ENCODE measurements at regions not wholly inside any gene's neighbourhood (a gene's known extent, or its start where the extent isn't known, plus 50 kb on each side); places are given as distances from the start of the nearest gene placed in this dataset.

GRCh38 chr6:74166849-74167248, 470.8 kb downstream of the CD109 start:
- no peaks in the 10 kb centered on the region for H3K27me3 ChIP-seq (ENCODE audit: control insufficient read depth in 3 of 3, insufficient read depth in 3 of 3, low read length in 3 of 3)
- no peak for FAIRE-seq

GRCh38 chr6:74161380-74161779, 465.4 kb downstream of the CD109 start:
- DNase-seq (no peak), FAIRE-seq (no peak)
- Histone ChIP-seq H3K27ac (ENCODE audit: low read depth in 1 of 3, low read length in 2 of 3) (no peak overlapping the region), H3K36me3 (ENCODE audit: control insufficient read depth in 3 of 3, insufficient read depth in 2 of 3, low read depth in 1 of 3, low read length in 3 of 3) (no peaks in the 10 kb centered on the region), H3K4me1 (ENCODE audit: control insufficient read depth in 3 of 3, insufficient read depth in 2 of 3, low read depth in 1 of 3, low read length in 2 of 3) (peaks cover 0 to 5% (median 0%) of the 10 kb centered on the region in 3 donors), H3K27me3 (ENCODE audit: control insufficient read depth in 3 of 3, insufficient read depth in 3 of 3, low read length in 3 of 3) (no peaks in the 10 kb centered on the region), H3K4me3 (ENCODE audit: low read depth in 1 of 3, low read length in 3 of 3) (no peak overlapping the region), H3K9me3 (ENCODE audit: control insufficient read depth in 2 of 2, insufficient read depth in 1 of 2, low read depth in 1 of 2, low read length in 1 of 2) (no peaks in the 10 kb centered on the region)

More at GRCh38 chr6:74166849-74167248, 470.8 kb downstream of the CD109 start:
- DNase-seq, result no peak
- peaks cover 0 to 5% (median 0%) of the 10 kb centered on the region in 3 donors for H3K4me1 ChIP-seq (ENCODE audit: control insufficient read depth in 3 of 3, insufficient read depth in 2 of 3, low read depth in 1 of 3, low read length in 2 of 3)
- WGBS, 3 donors, result 28 to 42% (median 40%) methylated on average over 2 of the region's 2 CpGs
- H3K9me3 ChIP-seq (ENCODE audit: control insufficient read depth in 2 of 2, insufficient read depth in 1 of 2, low read depth in 1 of 2, low read length in 1 of 2), result no peaks in the 10 kb centered on the region
- no peak overlapping the region for H3K27ac ChIP-seq (ENCODE audit: low read depth in 1 of 3, low read length in 2 of 3)
- H3K36me3 ChIP-seq (ENCODE audit: control insufficient read depth in 3 of 3, insufficient read depth in 2 of 3, low read depth in 1 of 3, low read length in 3 of 3), result no peaks in the 10 kb centered on the region
- H3K4me3 ChIP-seq (ENCODE audit: low read depth in 1 of 3, low read length in 3 of 3), result no peak overlapping the region

- 69 to 89% (median 88%) methylated on average over 3 of the region's 3 CpGs for WGBS, 3 donors
- no peak for FAIRE-seq
- no peaks in the 10 kb centered on the region for H3K36me3 ChIP-seq (ENCODE audit: control insufficient read depth in 3 of 3, insufficient read depth in 2 of 3, low read depth in 1 of 3, low read length in 3 of 3)
- H3K4me3 ChIP-seq (ENCODE audit: low read depth in 1 of 3, low read length in 3 of 3), result no peak overlapping the region
- H3K9me3 ChIP-seq (ENCODE audit: control insufficient read depth in 2 of 2, insufficient read depth in 1 of 2, low read depth in 1 of 2, low read length in 1 of 2), result no peaks in the 10 kb centered on the region
- no peak for DNase-seq
- no peaks in the 10 kb centered on the region for H3K27me3 ChIP-seq (ENCODE audit: control insufficient read depth in 3 of 3, insufficient read depth in 3 of 3, low read length in 3 of 3)
- no peak overlapping the region for H3K27ac ChIP-seq (ENCODE audit: low read depth in 1 of 3, low read length in 2 of 3)
- no peaks in the 10 kb centered on the region for H3K4me1 ChIP-seq (ENCODE audit: control insufficient read depth in 3 of 3, insufficient read depth in 2 of 3, low read depth in 1 of 3, low read length in 2 of 3)
Measured at GRCh38 chr6:74152096-74152675, 456.2 kb downstream of the CD109 start.

- no peaks in the 10 kb centered on the region for H3K9me3 ChIP-seq (ENCODE audit: control insufficient read depth in 2 of 2, insufficient read depth in 1 of 2, low read depth in 1 of 2, low read length in 1 of 2)
- FAIRE-seq (no peak), DNase-seq (no peak)
- H3K36me3 ChIP-seq (ENCODE audit: control insufficient read depth in 3 of 3, insufficient read depth in 2 of 3, low read depth in 1 of 3, low read length in 3 of 3), result no peaks in the 10 kb centered on the region
- no peaks in the 10 kb centered on the region for H3K4me1 ChIP-seq (ENCODE audit: control insufficient read depth in 3 of 3, insufficient read depth in 2 of 3, low read depth in 1 of 3, low read length in 2 of 3)
- no peak overlapping the region for H3K27ac ChIP-seq (ENCODE audit: low read depth in 1 of 3, low read length in 2 of 3)
- H3K4me3 ChIP-seq (ENCODE audit: low read depth in 1 of 3, low read length in 3 of 3), result no peak overlapping the region
- H3K27me3 ChIP-seq (ENCODE audit: control insufficient read depth in 3 of 3, insufficient read depth in 3 of 3, low read length in 3 of 3), result no peaks in the 10 kb centered on the region
Measured at GRCh38 chr6:74145931-74146330, 449.9 kb downstream of the CD109 start.

GRCh38 chr6:74137911-74138310, 441.9 kb downstream of the CD109 start:
- no peak overlapping the region for H3K27ac ChIP-seq (ENCODE audit: low read depth in 1 of 3, low read length in 2 of 3)
- no peaks in the 10 kb centered on the region for H3K4me1 ChIP-seq (ENCODE audit: control insufficient read depth in 3 of 3, insufficient read depth in 2 of 3, low read depth in 1 of 3, low read length in 2 of 3)
- H3K9me3 ChIP-seq (ENCODE audit: control insufficient read depth in 2 of 2, insufficient read depth in 1 of 2, low read depth in 1 of 2, low read length in 1 of 2), result no peaks in the 10 kb centered on the region
- no peak overlapping the region for H3K4me3 ChIP-seq (ENCODE audit: low read depth in 1 of 3, low read length in 3 of 3)
- no peak for DNase-seq
- no peaks in the 10 kb centered on the region for H3K27me3 ChIP-seq (ENCODE audit: control insufficient read depth in 3 of 3, insufficient read depth in 3 of 3, low read length in 3 of 3)
- 2 to 14% (median 4%) methylated on average over 2 of the region's 2 CpGs for WGBS, 3 donors
- H3K36me3 ChIP-seq (ENCODE audit: control insufficient read depth in 3 of 3, insufficient read depth in 2 of 3, low read depth in 1 of 3, low read length in 3 of 3), result no peaks in the 10 kb centered on the region
- FAIRE-seq, result no peak

- no peak overlapping the region for H3K27ac ChIP-seq (ENCODE audit: low read depth in 1 of 3, low read length in 2 of 3)
- FAIRE-seq (no peak), DNase-seq (no peak)
- H3K4me1 ChIP-seq (ENCODE audit: control insufficient read depth in 3 of 3, insufficient read depth in 2 of 3, low read depth in 1 of 3, low read length in 2 of 3), result no peaks in the 10 kb centered on the region
- no peaks in the 10 kb centered on the region for H3K9me3 ChIP-seq (ENCODE audit: control insufficient read depth in 2 of 2, insufficient read depth in 1 of 2, low read depth in 1 of 2, low read length in 1 of 2)
- no peaks in the 10 kb centered on the region for H3K36me3 ChIP-seq (ENCODE audit: control insufficient read depth in 3 of 3, insufficient read depth in 2 of 3, low read depth in 1 of 3, low read length in 3 of 3)
- H3K27me3 ChIP-seq (ENCODE audit: control insufficient read depth in 3 of 3, insufficient read depth in 3 of 3, low read length in 3 of 3), result no peaks in the 10 kb centered on the region
- no peak overlapping the region for H3K4me3 ChIP-seq (ENCODE audit: low read depth in 1 of 3, low read length in 3 of 3)
Measured at GRCh38 chr6:74134327-74134726, 438.3 kb downstream of the CD109 start.

GRCh38 chr6:74133073-74133472, 437.1 kb downstream of the CD109 start:
- WGBS, 3 donors, result 86 to 100% (median 100%) methylated on average over 1 of the region's 1 CpG
- no peak for FAIRE-seq
- Histone ChIP-seq H3K36me3 (ENCODE audit: control insufficient read depth in 3 of 3, insufficient read depth in 2 of 3, low read depth in 1 of 3, low read length in 3 of 3) (no peaks in the 10 kb centered on the region), H3K9me3 (ENCODE audit: control insufficient read depth in 2 of 2, insufficient read depth in 1 of 2, low read depth in 1 of 2, low read length in 1 of 2) (no peaks in the 10 kb centered on the region), H3K4me1 (ENCODE audit: control insufficient read depth in 3 of 3, insufficient read depth in 2 of 3, low read depth in 1 of 3, low read length in 2 of 3) (no peaks in the 10 kb centered on the region), H3K27me3 (ENCODE audit: control insufficient read depth in 3 of 3, insufficient read depth in 3 of 3, low read length in 3 of 3) (no peaks in the 10 kb centered on the region), H3K4me3 (ENCODE audit: low read depth in 1 of 3, low read length in 3 of 3) (no peak overlapping the region), H3K27ac (ENCODE audit: low read depth in 1 of 3, low read length in 2 of 3) (no peak overlapping the region)
- DNase-seq, result no peak

GRCh38 chr6:74130641-74131040, 434.6 kb downstream of the CD109 start:
- FAIRE-seq (no peak), DNase-seq (no peak)
- Histone ChIP-seq H3K4me3 (ENCODE audit: low read depth in 1 of 3, low read length in 3 of 3) (no peak overlapping the region), H3K4me1 (ENCODE audit: control insufficient read depth in 3 of 3, insufficient read depth in 2 of 3, low read depth in 1 of 3, low read length in 2 of 3) (no peaks in the 10 kb centered on the region), H3K27me3 (ENCODE audit: control insufficient read depth in 3 of 3, insufficient read depth in 3 of 3, low read length in 3 of 3) (no peaks in the 10 kb centered on the region), H3K36me3 (ENCODE audit: control insufficient read depth in 3 of 3, insufficient read depth in 2 of 3, low read depth in 1 of 3, low read length in 3 of 3) (no peaks in the 10 kb centered on the region), H3K9me3 (ENCODE audit: control insufficient read depth in 2 of 2, insufficient read depth in 1 of 2, low read depth in 1 of 2, low read length in 1 of 2) (no peaks in the 10 kb centered on the region), H3K27ac (ENCODE audit: low read depth in 1 of 3, low read length in 2 of 3) (no peak overlapping the region)
- 84 to 93% (median 91%) methylated on average over 2 of the region's 2 CpGs for WGBS, 3 donors

- H3K4me3 ChIP-seq (ENCODE audit: low read depth in 1 of 3, low read length in 3 of 3), result no peak overlapping the region
- WGBS, 3 donors, result 59 to 77% (median 76%) methylated on average over 1 of the region's 1 CpG
- H3K27me3 ChIP-seq (ENCODE audit: control insufficient read depth in 3 of 3, insufficient read depth in 3 of 3, low read length in 3 of 3), result no peaks in the 10 kb centered on the region
- no peaks in the 10 kb centered on the region for H3K4me1 ChIP-seq (ENCODE audit: control insufficient read depth in 3 of 3, insufficient read depth in 2 of 3, low read depth in 1 of 3, low read length in 2 of 3)
- H3K36me3 ChIP-seq (ENCODE audit: control insufficient read depth in 3 of 3, insufficient read depth in 2 of 3, low read depth in 1 of 3, low read length in 3 of 3), result no peaks in the 10 kb centered on the region
- DNase-seq (no peak), FAIRE-seq (no peak)
- no peak overlapping the region for H3K27ac ChIP-seq (ENCODE audit: low read depth in 1 of 3, low read length in 2 of 3)
- no peaks in the 10 kb centered on the region for H3K9me3 ChIP-seq (ENCODE audit: control insufficient read depth in 2 of 2, insufficient read depth in 1 of 2, low read depth in 1 of 2, low read length in 1 of 2)
Measured at GRCh38 chr6:74128536-74128935, 432.5 kb downstream of the CD109 start.

All from small intestine (tissue), 7 donors.